TTC549 (cell line): ENCODE measurements at regions not wholly inside any gene's neighbourhood (a gene's known extent, or its start where the extent isn't known, plus 50 kb on each side); places are given as distances from the start of the nearest gene placed in this dataset.
"Not testable (repeated sequence)": the region's sequence is repeated elsewhere in the genome, so short reads cannot be mapped to it uniquely, and the experiment has no call there.

Source experiments
- FAIRE-seq: peaks from 2 replicates; lab custom pipeline; 2012; peaks lifted over from hg19 to GRCh38; lab: Jason Lieb, UNC

- no peak for FAIRE-seq
These were observed 624.3 kb upstream of the SOX9 start for GRCh38 chr17:71496552-71496951.

- no peak for FAIRE-seq
These were observed 619.9 kb upstream of the SOX9 start for GRCh38 chr17:71500761-71501555.

- no peak for FAIRE-seq
These were observed 619.1 kb upstream of the SOX9 start for GRCh38 chr17:71501711-71502110.

GRCh38 chr17:71502443-71502842, 618.4 kb upstream of the SOX9 start:
- no peak for FAIRE-seq

GRCh38 chr17:71503710-71504465, 616.9 kb upstream of the SOX9 start:
- FAIRE-seq, result no peak

GRCh38 chr17:71505200-71505599, 615.6 kb upstream of the SOX9 start:
- no peak for FAIRE-seq

- FAIRE-seq, result no peak
These were observed 614.8 kb upstream of the SOX9 start for GRCh38 chr17:71505981-71506380.

- FAIRE-seq, result no peak
These were observed 609.4 kb upstream of the SOX9 start for GRCh38 chr17:71511266-71511995.

- not testable (repeated sequence) for FAIRE-seq
These were observed 607.1 kb upstream of the SOX9 start for GRCh38 chr17:71513725-71514124.

- no peak for FAIRE-seq
These were observed 604.7 kb upstream of the SOX9 start for GRCh38 chr17:71516149-71516548.

- FAIRE-seq, result no peak
These were observed 601.5 kb upstream of the SOX9 start for GRCh38 chr17:71519285-71519684.

- no peak for FAIRE-seq
These were observed 599.1 kb upstream of the SOX9 start for GRCh38 chr17:71521724-71522123.

- no peak for FAIRE-seq
These were observed 598.4 kb upstream of the SOX9 start for GRCh38 chr17:71522383-71522782.

GRCh38 chr17:71527311-71527710, 593.5 kb upstream of the SOX9 start:
- no peak for FAIRE-seq

- FAIRE-seq, result no peak
These were observed 592.6 kb upstream of the SOX9 start for GRCh38 chr17:71528210-71528609.

- FAIRE-seq, result no peak
These were observed 590.6 kb upstream of the SOX9 start for GRCh38 chr17:71530248-71530647.

- FAIRE-seq, result no peak
These were observed 585.5 kb upstream of the SOX9 start for GRCh38 chr17:71535321-71535720.

GRCh38 chr17:71546419-71546818, 574.4 kb upstream of the SOX9 start:
- no peak for FAIRE-seq

- FAIRE-seq, result no peak
These were observed 572.9 kb upstream of the SOX9 start for GRCh38 chr17:71547904-71548303.

GRCh38 chr17:71548540-71549190, 572.2 kb upstream of the SOX9 start:
- no peak for FAIRE-seq

- FAIRE-seq, result no peak
These were observed 570.1 kb upstream of the SOX9 start for GRCh38 chr17:71550675-71551074.

- no peak for FAIRE-seq
These were observed 567.4 kb upstream of the SOX9 start for GRCh38 chr17:71553381-71553780.

- FAIRE-seq, result no peak
These were observed 561.9 kb upstream of the SOX9 start for GRCh38 chr17:71558901-71559300.
